Gastrocnemius medialis (tissue), 4 donors: ENCODE measurements at regions not wholly inside any gene's neighbourhood (a gene's known extent, or its start where the extent isn't known, plus 50 kb on each side); places are given as distances from the start of the nearest gene placed in this dataset.

Experiments
- ATAC-seq, 2 donors: fragments of 150-250 bp; one replicate each; pipeline ENCODE4 v1.9.1; 2016
- DNase-seq, 2 donors: peaks; one replicate each; pipeline ENCODE4 v3.0.0-alpha.2; 2019
- H3K27ac ChIP-seq, 4 donors: fragments of 200-600 bp; sonication (generic); 1 replicate in 1 of 4; 2 replicates in 3 of 4; pipeline ENCODE4 v1.5.1; 2016 to 2018; ENCODE audit warnings: mild to moderate bottlenecking in 2 of 4, moderate library complexity in 1 of 4
- H3K27me3 ChIP-seq, 3 donors: fragments of 200-600 bp; sonication (generic) in 2 of 3; 1 replicate in 1 of 3; 2 replicates in 2 of 3; pipeline versions ENCODE4 v1.5.1 to v1.6.0; 2016 to 2019; ENCODE audit warnings: mild to moderate bottlenecking in 1 of 3, moderate library complexity in 1 of 3
- H3K36me3 ChIP-seq, 2 donors: fragments of 200-600 bp; sonication (generic) in 1 of 2; one replicate each; pipeline ENCODE4 v1.5.1; 2017 to 2018
- H3K4me1 ChIP-seq, 2 donors: fragments of 200-600 bp; sonication (generic) in 1 of 2; one replicate each; pipeline ENCODE4 v1.5.1; 2016 to 2017; ENCODE audit warnings: mild to moderate bottlenecking in 2 of 2
- H3K4me3 ChIP-seq, 4 donors: fragments of 200-600 bp; sonication (generic) in 3 of 4; 1 replicate in 1 of 4; 2 replicates in 3 of 4; pipeline ENCODE4 v1.5.1; 2016 to 2019; ENCODE audit warnings: mild to moderate bottlenecking in 2 of 4
- H3K9me3 ChIP-seq, 3 donors: fragments of 200-600 bp; sonication (generic) in 2 of 3; 1 replicate in 1 of 3; 2 replicates in 2 of 3; pipeline ENCODE4 v1.5.1; 2016 to 2019
- POLR2A ChIP-seq, 2 donors: fragments of 450-650 bp; IDR thresholded peaks; one replicate each; pipeline ENCODE4 v1.6.1; 2017; ENCODE audit warnings: antibody characterized with exemption in 2 of 2, mild to moderate bottlenecking in 2 of 2, moderate library complexity in 2 of 2
- in situ Hi-C, 4 donors: fragments of 200-750 bp; cut with MboI; loops; one replicate each; pipeline versions ENCODE4 v1.15.0 to v1.8.0; 2017; ENCODE audit warnings: low sequenced_read_pairs in 4 of 4
- intact Hi-C: fragments of 100-400 bp; cut with DNase I; formaldehyde crosslinking; loops from one replicate; pipeline ENCODE4 v1.15.1; 2023; ENCODE audit warnings: low total_unique reads
- TF ChIP-seq, protein P1 (sequence below), 5 experiments: fragments of 450-650 bp in 3 of 5; fragments of 200-600 bp in 2 of 5; sonication (generic) in 2 of 5; IDR thresholded peaks in 4 of 5; conservative IDR thresholded peaks in 1 of 5; 1 replicate in 4 of 5; 2 replicates in 1 of 5; pipeline ENCODE4 v1.5.1; 2016 to 2019; ENCODE audit warnings: antibody characterized with exemption in 5 of 5, mild to moderate bottlenecking in 3 of 5, moderate library complexity in 3 of 5

GRCh38 chr4:124797223-124797622, 84.7 kb upstream of the ANKRD50 start:
- Histone ChIP-seq H3K27ac (no peak overlapping the region), H3K9me3 (no peaks in the 10 kb centered on the region), H3K27me3 (no peaks in the 10 kb centered on the region), H3K4me3 (no peak overlapping the region), H3K4me1 (no peaks in the 10 kb centered on the region), H3K36me3 (no peaks in the 10 kb centered on the region)
- TF ChIP-seq POLR2A (IDR thresholded peaks at IDR 0.05), result no peak
- TF ChIP-seq, protein P1, sequence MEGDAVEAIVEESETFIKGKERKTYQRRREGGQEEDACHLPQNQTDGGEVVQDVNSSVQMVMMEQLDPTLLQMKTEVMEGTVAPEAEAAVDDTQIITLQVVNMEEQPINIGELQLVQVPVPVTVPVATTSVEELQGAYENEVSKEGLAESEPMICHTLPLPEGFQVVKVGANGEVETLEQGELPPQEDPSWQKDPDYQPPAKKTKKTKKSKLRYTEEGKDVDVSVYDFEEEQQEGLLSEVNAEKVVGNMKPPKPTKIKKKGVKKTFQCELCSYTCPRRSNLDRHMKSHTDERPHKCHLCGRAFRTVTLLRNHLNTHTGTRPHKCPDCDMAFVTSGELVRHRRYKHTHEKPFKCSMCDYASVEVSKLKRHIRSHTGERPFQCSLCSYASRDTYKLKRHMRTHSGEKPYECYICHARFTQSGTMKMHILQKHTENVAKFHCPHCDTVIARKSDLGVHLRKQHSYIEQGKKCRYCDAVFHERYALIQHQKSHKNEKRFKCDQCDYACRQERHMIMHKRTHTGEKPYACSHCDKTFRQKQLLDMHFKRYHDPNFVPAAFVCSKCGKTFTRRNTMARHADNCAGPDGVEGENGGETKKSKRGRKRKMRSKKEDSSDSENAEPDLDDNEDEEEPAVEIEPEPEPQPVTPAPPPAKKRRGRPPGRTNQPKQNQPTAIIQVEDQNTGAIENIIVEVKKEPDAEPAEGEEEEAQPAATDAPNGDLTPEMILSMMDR (IDR thresholded peaks at IDR 0.05 in 4 of 5, conservative IDR thresholded peaks at IDR 0.05 in 1 of 5), result no peak
- DNase-seq (no peak), ATAC-seq (no peak)
- intact Hi-C loops (loop anchor here (10.0 kb wide), 1 partner anchor 858 kb away; no protein-coding TSS in a partner anchor), in situ Hi-C loops (no loop called here)

DNA sequence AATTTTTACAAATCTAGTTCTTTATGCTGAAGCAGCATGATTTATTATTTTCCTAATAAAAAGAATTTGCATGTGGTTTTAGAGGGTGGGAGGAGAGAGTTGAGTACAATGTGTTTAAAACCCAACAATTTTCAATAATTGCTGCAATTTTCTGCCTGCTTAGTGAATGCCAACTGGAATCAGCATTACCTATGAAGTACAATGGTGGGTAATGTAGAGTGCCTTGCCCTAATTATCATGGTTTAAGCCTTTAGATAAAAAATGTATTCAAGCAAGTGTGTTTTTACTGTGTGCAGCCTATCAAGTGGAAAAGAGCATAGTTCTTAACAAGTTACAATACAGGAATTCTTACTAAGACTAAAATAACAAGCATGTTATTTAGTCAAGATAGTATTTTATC, 77.9 kb upstream of the ANKRD50 start:
- no peaks in the 10 kb centered on the region for H3K4me1 ChIP-seq
- ATAC-seq, result no peak
- H3K4me3 ChIP-seq, result no peak overlapping the region

GRCh38 chr4:124786634-124787033, 74.1 kb upstream of the ANKRD50 start:
- no peaks in the 10 kb centered on the region for H3K9me3 ChIP-seq

More for the DNA sequence above, 77.9 kb upstream of the ANKRD50 start:
- Histone ChIP-seq H3K9me3 (no peaks in the 10 kb centered on the region), H3K36me3 (no peaks in the 10 kb centered on the region), H3K27ac (no peak overlapping the region), H3K27me3 (no peaks in the 10 kb centered on the region)
- TF ChIP-seq, protein P1 (IDR thresholded peaks at IDR 0.05 in 4 of 5, conservative IDR thresholded peaks at IDR 0.05 in 1 of 5), result no peak
- TF ChIP-seq POLR2A (IDR thresholded peaks at IDR 0.05), result no peak
- in situ Hi-C loops, result no loop called here
- no peak for DNase-seq
- intact Hi-C loops, result loop anchor here (10.0 kb wide), 1 partner anchor 864 kb away; no protein-coding TSS in a partner anchor

GRCh38 chr4:124785645-124786044, 73.1 kb upstream of the ANKRD50 start:
- no peaks in the 10 kb centered on the region for H3K27me3 ChIP-seq
- intact Hi-C loops, result no loop called here
- no peak overlapping the region for H3K27ac ChIP-seq
- DNase-seq, result no peak
- no peak for ATAC-seq
- no peaks in the 10 kb centered on the region for H3K9me3 ChIP-seq
- in situ Hi-C loops, result no loop called here
- no peaks in the 10 kb centered on the region for H3K4me1 ChIP-seq
- no peaks in the 10 kb centered on the region for H3K36me3 ChIP-seq
- no peak overlapping the region for H3K4me3 ChIP-seq
- TF ChIP-seq, protein P1 (IDR thresholded peaks at IDR 0.05 in 4 of 5, conservative IDR thresholded peaks at IDR 0.05 in 1 of 5), result peak in 1 of 5 experiments; percentile 22
- TF ChIP-seq POLR2A (IDR thresholded peaks at IDR 0.05), result no peak

More at GRCh38 chr4:124786634-124787033, 74.1 kb upstream of the ANKRD50 start:
- DNase-seq, result no peak
- no peaks in the 10 kb centered on the region for H3K27me3 ChIP-seq
- TF ChIP-seq, protein P1 (IDR thresholded peaks at IDR 0.05 in 4 of 5, conservative IDR thresholded peaks at IDR 0.05 in 1 of 5), result no peak
- TF ChIP-seq POLR2A (IDR thresholded peaks at IDR 0.05), result no peak
- intact Hi-C loops (no loop called here), in situ Hi-C loops (no loop called here)
- H3K4me1 ChIP-seq, result no peaks in the 10 kb centered on the region
- no peak overlapping the region for H3K27ac ChIP-seq
- H3K4me3 ChIP-seq, result no peak overlapping the region
- ATAC-seq, result no peak
- H3K36me3 ChIP-seq, result no peaks in the 10 kb centered on the region

DNA sequence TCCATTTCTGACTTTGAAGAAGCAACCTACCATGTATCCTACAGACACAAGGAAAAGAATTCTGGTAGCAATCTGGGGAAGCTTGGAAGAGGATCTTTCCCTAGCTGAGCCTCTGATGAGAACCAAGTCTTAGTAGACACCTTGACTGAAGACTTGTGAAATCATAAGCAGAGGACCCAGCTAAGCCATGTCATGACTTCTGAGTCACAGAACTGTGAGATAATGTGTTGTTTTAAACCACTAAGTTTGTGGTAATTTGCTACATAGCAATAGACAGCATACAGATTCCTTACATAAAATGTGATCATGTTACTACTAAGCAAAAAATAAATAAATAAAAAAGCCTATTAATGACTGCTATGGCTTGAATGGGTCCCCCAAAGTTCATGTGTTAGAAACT, 71.3 kb upstream of the ANKRD50 start:
- intact Hi-C loops, result no loop called here
- Histone ChIP-seq H3K4me3 (no peak overlapping the region), H3K36me3 (no peaks in the 10 kb centered on the region), H3K9me3 (no peaks in the 10 kb centered on the region), H3K27ac (no peak overlapping the region), H3K27me3 (no peaks in the 10 kb centered on the region), H3K4me1 (no peaks in the 10 kb centered on the region)
- in situ Hi-C loops, result no loop called here
- no peak for DNase-seq
- no peak for TF ChIP-seq POLR2A (IDR thresholded peaks at IDR 0.05)
- TF ChIP-seq, protein P1 (IDR thresholded peaks at IDR 0.05 in 4 of 5, conservative IDR thresholded peaks at IDR 0.05 in 1 of 5), result no peak
- no peak for ATAC-seq
